IMR-90 (cell line): ENCODE measurements at regions not wholly inside any gene's neighbourhood (a gene's known extent, or its start where the extent isn't known, plus 50 kb on each side); places are given as distances from the start of the nearest gene placed in this dataset.

Experiments
- ATAC-seq: fragments of 200-7000 bp; cut with Tn5 transposase; 2 replicates; pipeline ENCODE4 v1.9.1; 2020; ENCODE audit warnings: low read depth, mild to moderate bottlenecking, moderate library complexity
- BruUV-seq: library from RNA; stranded (reverse); fragments of 400-500 nt; replicated peaks from 2 replicates; lab custom pipeline; 2021; lab: Mats Ljungman, UMichigan
- CTCF ChIA-PET: fragments of 300-600 bp; formaldehyde crosslinking; extraction: SDS; loops from one replicate; lab custom pipeline; 2021; ENCODE audit warnings: antibody characterized with exemption; lab: Yijun Ruan, JAX
- POLR2A ChIA-PET: fragments of 300-600 bp; sonication (Branson Sonifier 250); formaldehyde crosslinking; loops from one replicate; lab custom pipeline; 2022; ENCODE audit warnings: antibody characterized with exemption; ENCODE audit not compliant: unreplicated experiment; lab: Charles Lee
- DNase-seq: peaks from one replicate; pipeline ENCODE4 v3.0.0; 2013
- H2AFZ ChIP-seq: replicated peaks from 2 replicates; pipeline ENCODE3; 2013; ENCODE audit warnings: low read length, mild to moderate bottlenecking; ENCODE audit not compliant: poor library complexity
- H2AK5ac ChIP-seq: 2 replicates; pipeline ENCODE4 v1.6.1; 2013; ENCODE audit warnings: low read depth, low read length, inconsistent platforms
- H2AK9ac ChIP-seq: replicated peaks from 2 replicates; pipeline ENCODE3; 2013; ENCODE audit warnings: mild to moderate bottlenecking, low read depth, low read length, moderate library complexity; ENCODE audit not compliant: poor library complexity
- H2BK120ac ChIP-seq: 2 replicates; pipeline ENCODE4 v1.6.1; 2013; ENCODE audit warnings: low read depth, low read length, inconsistent platforms
- H2BK15ac ChIP-seq: 3 replicates; pipeline ENCODE4 v1.6.1; 2013; ENCODE audit warnings: low read depth, low read length, inconsistent platforms
- H2BK20ac ChIP-seq: 2 replicates; pipeline ENCODE4 v1.6.1; 2013; ENCODE audit warnings: low read depth, mild to moderate bottlenecking, inconsistent platforms, low read length, moderate library complexity
- H2BK5ac ChIP-seq: 2 replicates; pipeline ENCODE4 v1.6.1; 2013; ENCODE audit warnings: mild to moderate bottlenecking, low read depth, low read length, inconsistent platforms; ENCODE audit not compliant: poor library complexity, severe bottlenecking
- H3K14ac ChIP-seq: replicated peaks from 2 replicates; pipeline ENCODE4 v1.6.1; 2013; ENCODE audit warnings: low read depth, low read length, inconsistent platforms
- H3K18ac ChIP-seq: 2 replicates; pipeline ENCODE4 v1.6.1; 2013; ENCODE audit warnings: low read depth, low read length, control low read depth
- H3K23ac ChIP-seq: 2 replicates; pipeline ENCODE4 v1.6.1; 2013; ENCODE audit warnings: low read depth, low read length, inconsistent platforms
- H3K27ac ChIP-seq: 2 replicates; pipeline ENCODE4 v1.5.1; 2013; ENCODE audit warnings: mild to moderate bottlenecking, control low read depth, low read length; ENCODE audit not compliant: insufficient read depth
- H3K27me3 ChIP-seq: 2 replicates; pipeline ENCODE4 v1.6.1; 2013; ENCODE audit warnings: low read length; ENCODE audit not compliant: control insufficient read depth, insufficient read depth
- H3K36me3 ChIP-seq: 2 replicates; pipeline ENCODE4 v1.6.1; 2013; ENCODE audit warnings: low read length, mixed read lengths; ENCODE audit not compliant: control insufficient read depth, insufficient read depth
- H3K4ac ChIP-seq: 2 replicates; pipeline ENCODE4 v1.6.1; 2013; ENCODE audit warnings: low read depth, low read length, inconsistent platforms
- H3K4me1 ChIP-seq: 2 replicates; pipeline ENCODE4 v1.6.1; 2013; ENCODE audit warnings: low read length, mixed read lengths; ENCODE audit not compliant: control insufficient read depth, insufficient read depth
- H3K4me2 ChIP-seq: 2 replicates; pipeline ENCODE4 v1.6.1; 2013; ENCODE audit warnings: low read depth, mild to moderate bottlenecking, control low read depth, low read length, moderate library complexity
- H3K4me3 ChIP-seq: 2 replicates; pipeline ENCODE4 v1.5.1; 2013; ENCODE audit warnings: low read depth, mild to moderate bottlenecking, control low read depth, low read length, moderate library complexity; ENCODE audit not compliant: insufficient read depth
- H3K56ac ChIP-seq: 2 replicates; pipeline ENCODE4 v1.6.1; 2013; ENCODE audit warnings: low read length, inconsistent platforms; ENCODE audit not compliant: insufficient read depth; ENCODE audit errors: extremely low read depth
- H3K79me1 ChIP-seq, 2 experiments: 2 replicates each; pipeline ENCODE4 v1.6.1; 2013; ENCODE audit warnings: low read length in 2 of 2, inconsistent platforms in 1 of 2, low read depth in 1 of 2
- H3K9ac ChIP-seq: 2 replicates; pipeline ENCODE4 v1.6.1; 2013; ENCODE audit warnings: low read depth, low read length, control low read depth
- H3K9me1 ChIP-seq: 2 replicates; pipeline ENCODE4 v1.6.1; 2013; ENCODE audit warnings: low read length, inconsistent platforms; ENCODE audit not compliant: insufficient read depth
- H3K9me3 ChIP-seq: 2 replicates; pipeline ENCODE4 v1.6.1; 2013; ENCODE audit warnings: low read length; ENCODE audit not compliant: control insufficient read depth, insufficient read depth
- H4K20me1 ChIP-seq: 2 replicates; pipeline ENCODE4 v1.6.1; 2013; ENCODE audit warnings: low read length, inconsistent platforms; ENCODE audit not compliant: insufficient read depth
- H4K5ac ChIP-seq: 2 replicates; pipeline ENCODE4 v1.6.1; 2013; ENCODE audit warnings: mild to moderate bottlenecking, low read depth, low read length, control low read depth
- H4K8ac ChIP-seq, 2 experiments: 2 replicates each; pipeline ENCODE4 v1.6.1; 2013; ENCODE audit warnings: low read depth in 2 of 2, low read length in 2 of 2, control low read depth in 1 of 2, inconsistent platforms in 1 of 2
- H4K91ac ChIP-seq: 2 replicates; pipeline ENCODE4 v1.6.1; 2013; ENCODE audit warnings: low read depth, low read length, inconsistent platforms; ENCODE audit not compliant: insufficient read depth
- CHD1 ChIP-seq: IDR thresholded peaks from 2 replicates; pipeline ENCODE4 v1.6.1; 2012; ENCODE audit warnings: low read depth, low read length, improper control_type of control experiment
- NFE2L2 ChIP-seq: fragments of 150-350 bp; IDR thresholded peaks from 2 replicates; pipeline ENCODE4 v1.6.1; 2016; ENCODE audit warnings: low read depth, mild to moderate bottlenecking, low read length
- POLR2A ChIP-seq: IDR thresholded peaks from 2 replicates; pipeline ENCODE4 v1.6.1; 2012; ENCODE audit warnings: mild to moderate bottlenecking, low read depth, low read length
- RAD21 ChIP-seq: IDR thresholded peaks from 2 replicates; pipeline ENCODE4 v1.6.1; 2012; ENCODE audit warnings: low read length, improper control_type of control experiment
- WGBS, 2 experiments: methylation state at CpG; one replicate each; pipeline versions ENCODE4 v1.1.5 to v1.1.7; 2013; ENCODE audit warnings: missing lambda C conversion rate in 2 of 2; ENCODE audit not compliant: insufficient read length in 1 of 2; ENCODE audit errors: extremely low coverage in 2 of 2; 5-methylcytosine and 5-hydroxymethylcytosine counted together
- dilution Hi-C: fragments of 300-500 bp; cut with HindIII; formaldehyde crosslinking; loops from one replicate; pipeline ENCODE4 v1.14.3; 2018; ENCODE audit warnings: low sequenced_read_pairs; ENCODE audit not compliant: unreplicated experiment
- in situ Hi-C: fragments of 300-500 bp; cut with MboI; formaldehyde crosslinking; loops from 3 replicates; pipeline ENCODE4 v1.14.3; 2019; ENCODE audit warnings: low sequenced_read_pairs, inconsistent platforms, mixed read lengths
- intact Hi-C: fragments of 100-400 bp; cut with micrococcal nuclease; formaldehyde crosslinking; loops from 2 replicates; pipeline ENCODE4 v1.10.0; 2022

DNA sequence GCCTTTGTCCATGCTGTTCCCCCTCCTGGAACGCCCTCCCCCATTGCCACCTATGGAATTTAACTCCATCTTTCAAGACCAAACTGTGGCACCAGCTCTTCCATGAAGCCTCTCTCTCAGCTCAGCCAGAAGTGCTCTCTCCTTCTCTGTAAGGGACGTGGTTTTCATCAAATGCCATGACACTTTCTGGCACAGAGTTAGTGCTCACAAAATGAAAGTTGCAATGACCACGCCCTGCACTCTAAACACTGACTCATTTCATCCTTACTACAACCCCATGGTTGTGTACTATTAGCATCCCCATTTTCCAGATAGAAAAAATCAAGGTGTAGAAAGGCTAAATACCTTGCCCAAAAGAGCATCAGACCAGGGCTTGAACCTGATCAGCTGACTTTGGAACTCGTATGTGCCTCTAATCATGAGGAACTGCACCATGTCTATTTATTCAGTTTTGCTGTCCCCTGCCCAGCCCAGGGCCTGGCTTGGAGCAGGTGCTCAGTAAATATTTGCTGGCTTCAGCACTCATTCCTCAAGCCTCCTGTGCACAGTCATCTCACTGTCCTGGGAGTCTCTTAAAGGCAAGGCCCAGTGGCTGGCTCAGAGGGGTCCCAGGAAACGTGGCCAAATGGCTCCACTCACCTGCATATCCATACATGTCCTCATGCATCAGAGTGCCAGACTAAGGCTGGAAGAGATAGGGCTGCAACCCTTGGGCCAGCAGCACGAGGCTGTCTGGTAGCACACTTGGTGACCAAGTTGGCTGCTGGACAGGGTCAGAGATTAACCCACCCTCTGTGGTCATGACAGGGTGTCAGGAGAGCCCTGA lies 77.9 kb downstream of the MRPL14 start (continued):
- TF ChIP-seq RAD21: no peak
- no peak for TF ChIP-seq CHD1

DNA sequence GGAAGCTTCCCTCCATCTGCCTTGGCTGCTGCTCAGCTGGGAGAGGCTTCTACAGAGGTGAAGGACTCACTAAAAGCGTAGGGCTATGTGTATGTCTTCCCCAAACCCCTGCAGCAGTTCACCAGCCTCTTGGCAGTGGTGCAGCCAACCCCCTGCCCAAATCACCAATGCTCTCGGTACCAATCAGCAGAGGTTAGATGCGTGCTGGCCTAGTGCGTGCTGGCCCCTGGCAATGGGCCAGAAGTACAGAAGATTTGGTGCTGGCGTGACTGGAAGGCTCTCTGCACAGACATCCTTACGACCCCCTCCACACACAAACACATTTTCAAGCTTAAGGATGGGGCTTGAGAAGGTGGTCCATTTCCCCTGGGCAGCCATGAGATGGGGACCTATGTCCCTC lies 79.0 kb downstream of the MRPL14 start:
- no peak overlapping the region for H4K5ac ChIP-seq
- CTCF ChIA-PET: no interaction called here
- 0 out of 2 replicates have a peak overlapping the region, but pooled peaks have one; percentile 51 for H2BK20ac ChIP-seq
- H3K14ac ChIP-seq: peak overlapping the region; percentile 43; the same call in 1 of the 2 replicates
- peaks cover 51% of the 10 kb centered on the region for H3K4me1 ChIP-seq
- WGBS, 2 experiments: no CpG with 5 or more reads among the region's 6 CpGs
- dilution Hi-C loops (no loop called here), intact Hi-C loops (no loop called here), in situ Hi-C loops (no loop called here)
- H3K27ac ChIP-seq: no peak overlapping the region
- DNase-seq (no peak), ATAC-seq (no peak)
- H3K79me1 ChIP-seq: peaks cover 0 to 17% of the 10 kb centered on the region in 2 experiments; a peak in 1 of 4 replicates
- TF ChIP-seq RAD21: no peak
- TF ChIP-seq POLR2A: no peak
- TF ChIP-seq CHD1: no peak
- no peak for TF ChIP-seq NFE2L2
- no peaks in the 10 kb centered on the region for H3K27me3 ChIP-seq
- no peak overlapping the region for H4K8ac ChIP-seq
- H3K56ac ChIP-seq: no peak overlapping the region
- no peak overlapping the region for H2BK5ac ChIP-seq
- H3K9me1 ChIP-seq: peaks cover 46% of the 10 kb centered on the region
- H3K23ac ChIP-seq: no peak overlapping the region
- H3K9me3 ChIP-seq: no peaks in the 10 kb centered on the region
- H3K4me3 ChIP-seq: no peak overlapping the region
- H3K9ac ChIP-seq: no peak overlapping the region
- H3K4ac ChIP-seq: peak overlapping the region; percentile 84
- no peak overlapping the region for H2AK9ac ChIP-seq
- no peaks in the 10 kb centered on the region for H4K20me1 ChIP-seq
- peak overlapping the region; percentile 61; the same call in 1 of the 2 replicates for H2AK5ac ChIP-seq
- 0 out of 3 replicates have a peak overlapping the region, but pooled peaks have one; percentile 71 for H2BK15ac ChIP-seq
- peak overlapping the region; percentile 45; the same call in 1 of the 2 replicates for H2BK120ac ChIP-seq
- H2AFZ ChIP-seq: peak overlapping the region; percentile 26
- BruUV-seq: no TSS peak
- H3K4me2 ChIP-seq: no peak overlapping the region
- POLR2A ChIA-PET: no interaction called here
- H4K91ac ChIP-seq: peak overlapping the region; percentile 83
- no peak overlapping the region; the same call in 1 of the 2 replicates for H3K18ac ChIP-seq
- H3K36me3 ChIP-seq: no peaks in the 10 kb centered on the region
